Epithelial cell of proximal tubule (primary cell): ENCODE measurements at regions not wholly inside any gene's neighbourhood (a gene's known extent, or its start where the extent isn't known, plus 50 kb on each side); places are given as distances from the start of the nearest gene placed in this dataset.
A peak's percentile ranks its signal among the peaks of the same experiment; 100 is the strongest.

Experiments
- DNase-seq: peaks from one replicate; pipeline ENCODE4 v3.0.0-alpha.2; 2011; ENCODE audit warnings: low read depth
- H3K4me3 ChIP-seq: 2 replicates; pipeline ENCODE4 v1.5.1; 2011; ENCODE audit warnings: low read depth, mild to moderate bottlenecking, low read length
- CTCF ChIP-seq: conservative IDR thresholded peaks from 2 replicates; pipeline ENCODE4 v1.5.1; 2012; ENCODE audit warnings: low read depth, mild to moderate bottlenecking, low read length

DNA sequence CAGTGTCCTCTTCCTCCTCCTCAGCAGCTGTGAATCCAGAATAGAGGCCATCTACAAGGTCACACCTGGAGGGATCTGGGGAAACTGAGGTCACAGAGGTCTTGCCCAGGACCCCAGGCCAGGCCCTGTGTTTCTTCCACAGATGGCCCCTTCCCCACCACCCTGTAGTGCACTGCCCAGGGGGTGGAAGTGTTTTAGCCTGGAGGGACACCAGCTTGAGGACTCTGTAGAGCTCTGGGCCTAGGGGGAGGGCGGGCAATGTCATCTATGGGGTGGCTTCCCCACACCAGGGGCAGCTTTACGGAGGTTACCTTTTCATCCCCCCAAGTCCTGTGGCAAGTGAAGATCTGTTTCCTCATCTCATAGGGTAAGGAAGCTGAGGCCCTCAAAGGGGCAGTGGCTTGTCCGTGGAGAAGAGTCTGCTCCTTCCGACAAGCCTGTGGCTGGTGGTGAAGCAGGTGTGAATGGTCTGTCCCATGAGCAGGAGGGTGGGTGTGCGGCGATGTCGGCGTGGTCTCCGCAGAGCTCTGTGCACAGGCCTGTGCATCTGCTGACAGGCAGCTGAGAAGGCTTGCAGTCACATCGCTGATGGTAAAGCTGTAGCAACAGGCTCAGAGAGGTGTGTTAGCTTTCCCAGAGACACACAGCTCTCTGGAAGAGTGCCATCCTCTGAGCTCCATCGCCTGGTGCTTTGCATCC lies 74.1 kb upstream of the WNT7B start:
- no peak for TF ChIP-seq CTCF
- DNase-seq = no peak
- H3K4me3 ChIP-seq = no peak overlapping the region

DNA sequence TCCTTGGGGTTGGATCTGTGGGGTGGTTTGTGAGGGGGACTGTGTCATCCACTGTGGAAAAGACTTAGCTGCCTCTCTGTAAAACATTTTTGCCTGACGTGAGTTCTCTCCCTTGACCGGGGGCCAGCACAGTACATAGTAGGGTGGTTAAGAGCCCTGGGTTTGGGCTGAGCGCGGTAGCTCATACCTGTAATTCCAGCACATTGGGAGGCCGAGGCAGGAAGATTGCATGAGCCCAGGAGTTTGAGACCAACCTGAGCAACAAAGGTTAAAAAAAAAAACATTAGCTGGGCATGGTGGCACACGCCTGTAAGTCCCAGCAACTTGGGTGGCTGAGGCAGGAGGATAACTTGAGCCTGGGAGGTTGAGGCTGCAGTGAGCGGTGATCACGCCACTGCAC lies 74.7 kb upstream of the WNT7B start:
- no peak for TF ChIP-seq CTCF
- H3K4me3 ChIP-seq = no peak overlapping the region
- no peak for DNase-seq

DNA sequence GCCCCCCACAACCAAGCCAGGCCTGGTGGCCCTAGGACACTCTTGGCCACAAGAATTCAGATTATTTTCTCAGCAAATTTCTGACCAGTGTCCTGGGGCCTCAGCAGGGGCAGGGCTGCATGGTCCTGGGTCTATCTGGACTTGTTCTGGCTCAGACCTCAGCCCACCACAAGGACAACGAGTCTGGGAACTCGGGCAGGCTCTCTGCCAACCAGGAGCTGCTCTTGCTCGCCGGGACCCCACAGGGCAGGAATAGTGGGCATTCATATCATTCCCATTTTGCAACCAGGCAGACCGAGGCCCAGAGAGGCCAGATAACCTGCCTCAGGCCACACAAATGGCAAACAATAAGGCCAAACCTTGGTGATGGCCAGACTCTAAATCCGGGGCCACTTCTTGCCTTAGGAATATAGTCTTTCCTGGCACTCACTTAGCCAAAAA lies 75.4 kb upstream of the WNT7B start:
- DNase-seq = no peak
- H3K4me3 ChIP-seq = peak overlapping the region; percentile 77
- no peak for TF ChIP-seq CTCF

DNA sequence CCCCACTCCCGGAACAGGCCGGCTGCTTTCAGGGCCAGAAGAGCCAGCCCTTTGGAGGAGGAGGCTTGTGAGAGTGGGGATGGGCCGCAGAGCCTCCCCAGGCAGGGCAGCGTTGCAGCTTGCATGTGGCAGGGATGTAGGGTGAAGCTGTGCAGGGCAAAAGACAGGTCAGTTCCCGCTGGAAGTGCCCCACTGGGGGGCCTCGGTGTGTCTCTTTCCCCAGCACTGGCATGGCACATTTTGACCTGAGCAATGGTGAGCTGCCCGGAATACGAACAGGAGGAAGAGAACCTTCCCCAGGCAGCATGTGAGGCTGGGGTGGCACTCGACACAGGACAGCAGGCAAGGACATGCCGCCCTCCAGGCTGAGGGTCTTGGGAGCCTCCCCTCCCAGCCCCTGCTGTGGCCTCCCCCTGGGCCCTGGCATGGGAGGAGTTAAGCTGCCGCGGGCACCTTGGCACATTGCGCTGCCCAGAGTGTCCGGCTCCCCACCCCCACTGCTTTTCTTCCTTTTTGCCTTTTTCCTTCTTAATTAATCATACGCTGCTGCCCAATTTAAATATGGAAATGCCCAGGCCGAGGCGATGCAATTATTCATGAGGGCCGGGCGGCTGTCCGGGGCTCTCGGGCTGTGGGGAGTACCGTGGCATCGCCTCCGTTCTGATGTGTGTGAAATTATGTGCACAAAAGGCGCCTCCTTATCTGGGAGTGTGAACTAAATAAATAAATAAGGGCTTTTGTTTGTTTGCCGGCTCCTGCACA lies 76.0 kb upstream of the WNT7B start:
- TF ChIP-seq CTCF = no peak
- H3K4me3 ChIP-seq = peak overlapping the region; percentile 77
- DNase-seq = no peak

DNA sequence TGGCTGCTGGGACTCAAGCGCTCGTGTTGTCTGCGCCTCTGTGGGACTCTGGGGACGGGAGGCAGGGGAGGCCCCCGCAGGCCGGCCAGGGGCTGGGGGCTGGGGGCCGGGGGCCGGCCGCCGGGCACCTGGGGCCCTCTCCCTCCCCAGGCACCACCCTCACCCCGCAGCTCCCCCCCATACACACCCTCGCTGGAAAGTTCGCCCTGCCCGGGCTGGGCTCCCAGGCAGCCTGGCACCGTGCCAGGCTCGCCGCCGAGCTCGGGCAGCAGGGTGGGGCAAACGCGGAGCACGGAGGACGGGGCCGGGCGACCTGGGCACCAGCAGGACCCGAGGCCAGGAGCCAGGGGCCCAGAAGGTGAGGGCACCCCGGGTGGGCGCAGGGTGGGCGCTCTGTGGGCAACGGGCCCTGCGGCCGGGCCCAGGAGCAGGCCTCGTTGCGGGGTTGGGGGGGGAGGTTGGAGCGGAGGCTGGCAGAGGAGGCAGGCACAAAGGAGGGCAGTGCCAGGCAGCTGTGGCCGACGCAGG lies 76.7 kb upstream of the WNT7B start:
- DNase-seq = no peak
- peak overlapping the region; percentile 77 for H3K4me3 ChIP-seq
- no peak for TF ChIP-seq CTCF

- H3K4me3 ChIP-seq = peak overlapping the region; percentile 77
- no peak for DNase-seq
- no peak for TF ChIP-seq CTCF
Observed at GRCh38 chr22:46054091-46055073, 77.4 kb upstream of the WNT7B start.
